ENCODE measurements at regions not wholly inside any gene's neighbourhood (a gene's known extent, or its start where the extent isn't known, plus 50 kb on each side); places are given as distances from the start of the nearest gene placed in this dataset.

DNA sequence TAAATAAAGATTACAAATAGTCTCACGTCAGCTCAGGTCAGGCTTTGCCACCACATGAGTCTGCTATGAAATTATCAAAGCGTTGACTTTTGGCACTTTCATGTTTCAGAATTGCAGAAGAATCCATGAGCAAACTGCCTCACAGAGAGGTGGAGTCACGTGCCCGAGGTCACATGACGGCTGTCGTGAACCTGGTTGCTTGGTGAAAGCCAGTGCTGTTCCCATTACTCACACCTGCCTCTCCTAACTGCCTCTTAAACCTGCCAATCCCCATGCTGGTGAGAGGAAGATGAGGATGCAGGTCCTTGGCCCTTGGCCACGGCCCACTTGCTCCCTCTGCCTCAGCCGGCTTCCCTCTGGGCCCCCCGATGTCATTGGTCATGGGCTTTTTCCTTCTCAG lies 272.7 kb downstream of the BCL11B start:
- TF ChIP-seq YY1 (IDR thresholded peaks at IDR 0.05; ENCODE audit: insufficient read depth, insufficient read length) (no peak), SUZ12 (IDR thresholded peaks at IDR 0.05; ENCODE audit: extremely low read depth, insufficient read depth, insufficient read length) (no peak), ZNF274 (IDR thresholded peaks at IDR 0.05; ENCODE audit: low read depth, low read length) (no peak)
